Sigmoid colon (tissue), 6 donors: ENCODE measurements at regions not wholly inside any gene's neighbourhood (a gene's known extent, or its start where the extent isn't known, plus 50 kb on each side); places are given as distances from the start of the nearest gene placed in this dataset.

Experiments used
- DNase-seq: peaks from one replicate; pipeline ENCODE4 v3.0.0-alpha.2; 2019
- H3K27ac ChIP-seq, 4 donors: fragments of 200-600 bp; sonication (generic); one replicate each; pipeline ENCODE4 v1.5.1; 2016 to 2019; ENCODE audit warnings: mild to moderate bottlenecking in 1 of 4
- H3K27me3 ChIP-seq, 3 donors: fragments of 200-600 bp; sonication (generic); one replicate each; pipeline ENCODE4 v1.5.1; 2019; ENCODE audit warnings: mild to moderate bottlenecking in 1 of 3
- H3K36me3 ChIP-seq, 4 donors: fragments of 200-600 bp; sonication (generic); one replicate each; pipeline ENCODE4 v1.5.1; 2016 to 2019
- H3K4me1 ChIP-seq, 4 donors: fragments of 200-600 bp; sonication (generic); one replicate each; pipeline ENCODE4 v1.5.1; 2017 to 2019
- H3K4me3 ChIP-seq, 4 donors: fragments of 200-600 bp; sonication (generic); one replicate each; pipeline ENCODE4 v1.5.1; 2017 to 2019; ENCODE audit warnings: mild to moderate bottlenecking in 2 of 4, moderate library complexity in 1 of 4
- H3K9me3 ChIP-seq, 4 donors: fragments of 200-600 bp in 3 of 4; sonication (generic) in 3 of 4; one replicate each; pipeline versions ENCODE4 v1.5.1 to v1.6.1; 2013 to 2019
- CTCF ChIP-seq, 4 experiments: fragments of 450-650 bp in 3 of 4; fragments of 200-600 bp in 1 of 4; IDR thresholded peaks; one replicate each; pipeline ENCODE4 v1.5.1; 2016 to 2019; ENCODE audit warnings: antibody characterized with exemption in 4 of 4, mild to moderate bottlenecking in 3 of 4, moderate library complexity in 2 of 4
- EP300 ChIP-seq, 4 donors: sonication (generic); formaldehyde crosslinking; IDR thresholded peaks; one replicate each; pipeline ENCODE4 v1.6.1; 2017; ENCODE audit warnings: antibody characterized with exemption in 4 of 4
- POLR2A ChIP-seq, 2 donors: fragments of 450-650 bp; IDR thresholded peaks; one replicate each; pipeline ENCODE4 v1.6.1; 2016; ENCODE audit warnings: antibody characterized with exemption in 2 of 2, mild to moderate bottlenecking in 2 of 2, moderate library complexity in 2 of 2
- POLR2AphosphoS5 ChIP-seq, 4 donors: sonication (generic); formaldehyde crosslinking; IDR thresholded peaks; one replicate each; pipeline ENCODE4 v1.6.1; 2017; ENCODE audit warnings: antibody characterized with exemption in 4 of 4
- WGBS, 2 donors: extraction: QIAGEN DNeasy Blood & Tissue Kit; methylation state at CpG; one replicate each; pipeline ENCODE4 v1.1.7; 2013; 5-methylcytosine and 5-hydroxymethylcytosine counted together
- intact Hi-C: fragments of 100-400 bp; cut with DNase I; formaldehyde crosslinking; loops from one replicate; pipeline ENCODE4 v1.15.1; 2023
- donor health status: healthy with polysubstance abuse.
- donor health status: healthy.

DNA sequence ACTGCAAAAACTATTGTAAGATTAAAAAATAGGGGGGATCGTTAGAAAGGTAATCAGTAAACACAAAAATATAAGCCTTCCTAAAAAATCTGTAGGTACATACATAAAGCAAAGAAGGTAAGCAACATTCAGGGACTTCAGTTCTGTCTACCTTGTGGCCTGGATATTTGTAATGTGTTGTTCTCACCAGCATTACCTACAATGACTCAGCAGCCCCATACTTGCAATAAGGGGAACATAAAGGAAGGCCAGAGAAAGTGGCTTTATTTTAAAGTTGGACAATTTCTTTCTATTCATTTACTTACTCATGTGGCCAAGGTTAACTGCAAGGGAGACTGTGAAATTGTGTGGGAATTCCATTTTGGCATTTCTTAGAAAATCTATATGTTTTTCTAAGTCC is 277.2 kb upstream of the PREP start:
- intact Hi-C loops = no loop called here
- Histone ChIP-seq H3K36me3 (no peaks in the 10 kb centered on the region), H3K27me3 (no peaks in the 10 kb centered on the region), H3K27ac (no peak overlapping the region), H3K4me1 (no peaks in the 10 kb centered on the region), H3K4me3 (no peak overlapping the region), H3K9me3 (peaks cover 0 to 3% (median 1%) of the 10 kb centered on the region in 4 donors)
- 88 to 92% methylated on average over 1 of the region's 1 CpG for WGBS, 2 donors
- TF ChIP-seq CTCF (IDR thresholded peaks at IDR 0.05) (no peak), POLR2AphosphoS5 (IDR thresholded peaks at IDR 0.05) (no peak), POLR2A (IDR thresholded peaks at IDR 0.05) (no peak), EP300 (IDR thresholded peaks at IDR 0.05) (no peak)
- DNase-seq = no peak

DNA sequence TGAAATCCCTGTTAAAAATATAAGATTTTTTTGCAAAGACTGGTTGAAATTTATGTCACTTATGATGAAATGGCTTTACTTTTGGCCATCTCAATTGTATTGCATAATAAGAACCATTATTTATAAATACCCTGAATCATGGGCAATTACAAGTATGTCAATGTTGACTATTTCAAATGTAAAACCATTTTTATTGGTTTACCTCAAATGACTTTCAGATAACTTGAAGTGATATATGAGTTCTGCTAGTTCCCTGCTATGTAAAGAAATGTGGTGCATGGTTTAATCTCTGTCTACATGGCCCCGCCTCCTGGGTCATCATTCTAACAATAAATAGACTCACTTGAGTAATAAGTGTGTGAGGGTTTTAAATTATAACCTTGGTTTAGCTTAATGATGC is 275.6 kb upstream of the PREP start:
- intact Hi-C loops = no loop called here
- Histone ChIP-seq H3K9me3 (peaks cover 0 to 3% (median 1%) of the 10 kb centered on the region in 4 donors), H3K36me3 (no peaks in the 10 kb centered on the region), H3K27ac (no peak overlapping the region), H3K27me3 (no peaks in the 10 kb centered on the region), H3K4me1 (no peaks in the 10 kb centered on the region), H3K4me3 (no peak overlapping the region)
- WGBS, 2 donors = 37 to 79% methylated on average over 1 of the region's 1 CpG
- TF ChIP-seq POLR2AphosphoS5 (IDR thresholded peaks at IDR 0.05) (no peak), POLR2A (IDR thresholded peaks at IDR 0.05) (no peak), CTCF (IDR thresholded peaks at IDR 0.05) (no peak), EP300 (IDR thresholded peaks at IDR 0.05) (no peak)
- DNase-seq = no peak

DNA sequence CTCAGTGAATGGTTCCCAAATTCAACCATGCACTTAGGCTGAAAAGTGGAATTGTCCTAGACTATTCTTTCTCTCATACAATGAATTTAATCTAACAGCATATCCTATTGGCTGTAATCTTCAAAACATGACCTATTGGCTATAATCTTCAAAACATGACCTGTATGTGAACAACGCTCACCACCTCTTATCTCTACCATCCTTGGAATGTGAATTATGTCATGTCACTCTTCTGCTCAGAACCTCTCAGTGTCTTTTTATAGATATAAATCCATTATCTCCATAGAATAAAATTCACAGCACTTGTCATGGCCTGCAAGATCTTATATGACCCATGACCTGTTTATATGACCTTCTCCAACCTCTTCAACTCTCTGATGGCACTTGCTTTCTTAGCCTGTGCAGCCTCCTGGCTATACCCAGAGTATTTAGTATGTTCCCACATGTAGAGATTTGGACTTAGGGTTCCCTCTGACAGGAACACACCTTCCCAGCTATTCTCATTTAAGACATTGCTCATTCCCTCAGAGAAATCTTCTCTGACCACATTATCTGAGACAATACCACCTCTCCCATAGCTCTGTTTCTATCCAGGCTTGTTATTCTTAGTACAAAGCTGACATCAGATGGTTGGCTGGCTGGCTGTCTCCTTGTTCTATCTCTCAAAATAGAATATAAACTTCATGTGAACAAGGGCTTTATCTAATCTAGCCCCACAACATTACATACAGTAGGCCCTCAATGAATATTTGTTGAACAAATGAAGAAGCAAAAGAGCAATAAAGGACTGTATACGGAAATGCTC is 275.0 kb upstream of the PREP start:
- WGBS, 2 donors = 59 to 80% methylated on average over 2 of the region's 2 CpGs
- no peaks in the 10 kb centered on the region for H3K4me1 ChIP-seq
- intact Hi-C loops = no loop called here
- H3K4me3 ChIP-seq = no peak overlapping the region
- TF ChIP-seq POLR2AphosphoS5 (IDR thresholded peaks at IDR 0.05) (no peak), EP300 (IDR thresholded peaks at IDR 0.05) (no peak), CTCF (IDR thresholded peaks at IDR 0.05) (no peak), POLR2A (IDR thresholded peaks at IDR 0.05) (no peak)
- peaks cover 0 to 3% (median 1%) of the 10 kb centered on the region in 4 donors for H3K9me3 ChIP-seq
- no peaks in the 10 kb centered on the region for H3K27me3 ChIP-seq
- DNase-seq = no peak
- H3K36me3 ChIP-seq = no peaks in the 10 kb centered on the region
- H3K27ac ChIP-seq = no peak overlapping the region

GRCh38 chr6:105676857-105677256 is 274.0 kb upstream of the PREP start:
- no peaks in the 10 kb centered on the region for H3K27me3 ChIP-seq
- WGBS, 2 donors = 88 to 93% methylated on average over 3 of the region's 3 CpGs
- TF ChIP-seq CTCF (IDR thresholded peaks at IDR 0.05) = no peak
- no peak for TF ChIP-seq POLR2AphosphoS5 (IDR thresholded peaks at IDR 0.05)
- no peak for TF ChIP-seq EP300 (IDR thresholded peaks at IDR 0.05)
- no peak for TF ChIP-seq POLR2A (IDR thresholded peaks at IDR 0.05)

More at GRCh38 chr6:105676857-105677256, 274.0 kb upstream of the PREP start:
- H3K9me3 ChIP-seq = peaks cover 0 to 3% (median 1%) of the 10 kb centered on the region in 4 donors
- no peaks in the 10 kb centered on the region for H3K36me3 ChIP-seq
- H3K4me1 ChIP-seq = no peaks in the 10 kb centered on the region
- DNase-seq = no peak
- H3K27ac ChIP-seq = no peak overlapping the region
- intact Hi-C loops = no loop called here
- no peak overlapping the region for H3K4me3 ChIP-seq
